Stimulated activated CD4-positive, alpha-beta T cell treated with anti-CD3 and anti-CD28 coated beads, Interleukin-2, amount 100 ng/mL, for 24 hours (primary cell): ENCODE measurements at regions not wholly inside any gene's neighbourhood (a gene's known extent, or its start where the extent isn't known, plus 50 kb on each side); places are given as distances from the start of the nearest gene placed in this dataset.
"Not testable (repeated sequence)": the region's sequence is repeated elsewhere in the genome, so short reads cannot be mapped to it uniquely, and the experiment has no call there.

Experiments
- DNase-seq, 2 donors: peaks; one replicate each; pipeline ENCODE4 v3.0.0-alpha.2; 2020

- no peak for DNase-seq
Observed at GRCh38 chr2:39584283-39584965, 81.3 kb upstream of the TMEM178A start.

GRCh38 chr2:39585531-39585930 lies 80.2 kb upstream of the TMEM178A start:
- DNase-seq, result not testable (repeated sequence)

- DNase-seq, result no peak
Observed at GRCh38 chr2:39587168-39587567, 78.5 kb upstream of the TMEM178A start.

- DNase-seq, result no peak
Observed at GRCh38 chr2:39587641-39588040, 78.1 kb upstream of the TMEM178A start.

- DNase-seq, result no peak
Observed at GRCh38 chr2:39593439-39594393, 72.0 kb upstream of the TMEM178A start.

- DNase-seq, result no peak
Observed at GRCh38 chr2:39595116-39595515, 70.6 kb upstream of the TMEM178A start.

- no peak for DNase-seq
Observed at GRCh38 chr2:39597314-39597713, 68.4 kb upstream of the TMEM178A start.

- DNase-seq, result no peak
Observed at GRCh38 chr2:39602616-39603015, 63.1 kb upstream of the TMEM178A start.

- DNase-seq, result no peak
Observed at GRCh38 chr2:39603436-39603835, 62.3 kb upstream of the TMEM178A start.

- DNase-seq, result no peak
Observed at GRCh38 chr2:39604866-39605265, 60.9 kb upstream of the TMEM178A start.

- no peak for DNase-seq
Observed at GRCh38 chr2:39606585-39606984, 59.1 kb upstream of the TMEM178A start.

- no peak for DNase-seq
Observed at GRCh38 chr2:39607538-39608262, 58.0 kb upstream of the TMEM178A start.

GRCh38 chr2:39608263-39608575 lies 57.5 kb upstream of the TMEM178A start:
- no peak for DNase-seq

- DNase-seq, result no peak
Observed at GRCh38 chr2:39608686-39609441, 56.9 kb upstream of the TMEM178A start.

GRCh38 chr2:39609917-39610316 lies 55.8 kb upstream of the TMEM178A start:
- DNase-seq, result no peak

GRCh38 chr2:39615675-39616074 lies 50.0 kb upstream of the TMEM178A start:
- no peak for DNase-seq
